GM10248 (cell line): ENCODE measurements at regions not wholly inside any gene's neighbourhood (a gene's known extent, or its start where the extent isn't known, plus 50 kb on each side); places are given as distances from the start of the nearest gene placed in this dataset.

ENCODE experiments used
- CTCF ChIA-PET: fragments of 300-600 bp; sonication (Branson Sonifier 250); formaldehyde crosslinking; extraction: SDS; loops from one replicate; lab custom pipeline; 2021; ENCODE audit warnings: antibody characterized with exemption; lab: Yijun Ruan, JAX
- POLR2A ChIA-PET: fragments of 350-650 bp; sonication (Branson Sonifier 250); formaldehyde crosslinking; extraction: SDS; loops from one replicate; lab custom pipeline; 2020; ENCODE audit warnings: antibody characterized with exemption; lab: Yijun Ruan, JAX
- DNase-seq: peaks from one replicate; pipeline ENCODE4 v3.0.0; 2012; ENCODE audit errors: extremely low spot score
- CTCF ChIP-seq: IDR thresholded peaks from 2 replicates; pipeline ENCODE4 v1.5.1; 2012; ENCODE audit warnings: mild to moderate bottlenecking, low read depth; ENCODE audit errors: extremely low read depth, missing control alignments, control extremely low read depth

GRCh38 chr16:17983114-17983513 lies 353.4 kb downstream of the NPIPA8 start:
- ChIA-PET CTCF (no interaction called here), POLR2A (no interaction called here)
- DNase-seq = no peak
- TF ChIP-seq CTCF = no peak

- no peak for DNase-seq
- POLR2A ChIA-PET = no interaction called here
- CTCF ChIA-PET = no interaction called here
Measured at GRCh38 chr16:17977260-17977659, 359.3 kb downstream of the NPIPA8 start.

GRCh38 chr16:17972460-17972943 lies 364.0 kb downstream of the NPIPA8 start:
- ChIA-PET CTCF (no interaction called here), POLR2A (no interaction called here)

More at GRCh38 chr16:17977260-17977659, 359.3 kb downstream of the NPIPA8 start:
- TF ChIP-seq CTCF = no peak

GRCh38 chr16:17970816-17971331 lies 365.7 kb downstream of the NPIPA8 start:
- TF ChIP-seq CTCF = no peak
- ChIA-PET POLR2A (no interaction called here), CTCF (interaction anchor here (1.7 kb wide), 1 partner anchor 15 kb away, joined by 5 read pairs; no protein-coding TSS in a partner anchor)
- DNase-seq = no peak

More at GRCh38 chr16:17972460-17972943, 364.0 kb downstream of the NPIPA8 start:
- no peak for TF ChIP-seq CTCF
- no peak for DNase-seq

- ChIA-PET POLR2A (no interaction called here), CTCF (interaction anchor here (1.7 kb wide), 1 partner anchor 15 kb away, joined by 5 read pairs; no protein-coding TSS in a partner anchor)
- no peak for TF ChIP-seq CTCF
- DNase-seq = no peak
Measured at GRCh38 chr16:17970157-17970765, 366.3 kb downstream of the NPIPA8 start.

- TF ChIP-seq CTCF = no peak
- DNase-seq = no peak
- ChIA-PET CTCF (no interaction called here), POLR2A (no interaction called here)
Measured at GRCh38 chr16:17965133-17965900, 371.2 kb downstream of the NPIPA8 start.
